RWPE2 (cell line): ENCODE measurements at regions not wholly inside any gene's neighbourhood (a gene's known extent, or its start where the extent isn't known, plus 50 kb on each side); places are given as distances from the start of the nearest gene placed in this dataset.

Source experiments
- ATAC-seq: fragments of 200-7000 bp; cut with Tn5 transposase; 3 replicates; pipeline ENCODE4 v1.9.1; 2021; ENCODE audit warnings: low read depth
- DNase-seq: peaks from one replicate; pipeline ENCODE4 v3.0.0-alpha.2; 2020; ENCODE audit warnings: low spot score
- H3K27ac ChIP-seq: fragments of 450-650 bp; 2 replicates; pipeline ENCODE4 v1.5.1; 2017; ENCODE audit warnings: mild to moderate bottlenecking; ENCODE audit not compliant: poor library complexity, severe bottlenecking
- H3K27me3 ChIP-seq: fragments of 250-450 bp; sonication (Bioruptor Pico); 2 replicates; pipeline ENCODE4 v1.5.1; 2021; ENCODE audit warnings: mild to moderate bottlenecking, moderate library complexity; ENCODE audit not compliant: insufficient read depth, poor library complexity, severe bottlenecking
- H3K36me3 ChIP-seq: fragments of 250-450 bp; sonication (Bioruptor Pico); 2 replicates; pipeline ENCODE4 v1.5.1; 2020; ENCODE audit warnings: low read depth, mild to moderate bottlenecking, moderate library complexity
- H3K4me1 ChIP-seq: fragments of 250-450 bp; sonication (Bioruptor Pico); 2 replicates; pipeline ENCODE4 v1.5.1; 2021; ENCODE audit warnings: mild to moderate bottlenecking, moderate library complexity; ENCODE audit not compliant: insufficient read depth, poor library complexity, severe bottlenecking
- H3K4me3 ChIP-seq: fragments of 250-450 bp; sonication (Bioruptor Pico); 2 replicates; pipeline ENCODE4 v1.5.1; 2021; ENCODE audit warnings: mild to moderate bottlenecking, moderate library complexity; ENCODE audit not compliant: severe bottlenecking
- H3K9me3 ChIP-seq: fragments of 250-450 bp; sonication (Bioruptor Pico); 2 replicates; pipeline ENCODE4 v1.5.1; 2021; ENCODE audit warnings: mild to moderate bottlenecking, moderate library complexity; ENCODE audit not compliant: severe bottlenecking
- TF ChIP-seq, protein P1 (sequence below): fragments of 450-650 bp; IDR thresholded peaks from one replicate; pipeline ENCODE4 v1.5.1; 2017; ENCODE audit warnings: mild to moderate bottlenecking, moderate library complexity; ENCODE audit not compliant: poor library complexity, severe bottlenecking

DNA sequence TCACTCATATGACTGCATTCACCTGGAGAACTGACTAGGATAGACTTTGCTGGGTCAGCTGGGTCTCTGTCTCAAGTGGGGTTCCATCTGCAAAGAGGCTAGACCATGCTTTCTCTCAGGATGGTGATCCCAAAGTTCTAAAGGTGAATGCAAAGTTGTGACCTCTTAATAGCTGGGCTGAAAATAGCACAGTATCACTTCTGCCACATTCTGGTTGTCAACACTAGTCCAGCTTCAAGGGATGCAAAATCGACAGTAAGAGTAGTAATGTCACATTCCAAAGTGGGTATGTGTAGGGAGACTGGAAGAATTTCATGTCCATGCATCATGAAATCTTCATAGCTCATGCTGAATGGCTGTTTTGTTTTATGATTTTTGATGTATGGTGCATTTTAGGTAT, 414.6 kb downstream of the PCDH7 start:
- TF ChIP-seq, protein P1, sequence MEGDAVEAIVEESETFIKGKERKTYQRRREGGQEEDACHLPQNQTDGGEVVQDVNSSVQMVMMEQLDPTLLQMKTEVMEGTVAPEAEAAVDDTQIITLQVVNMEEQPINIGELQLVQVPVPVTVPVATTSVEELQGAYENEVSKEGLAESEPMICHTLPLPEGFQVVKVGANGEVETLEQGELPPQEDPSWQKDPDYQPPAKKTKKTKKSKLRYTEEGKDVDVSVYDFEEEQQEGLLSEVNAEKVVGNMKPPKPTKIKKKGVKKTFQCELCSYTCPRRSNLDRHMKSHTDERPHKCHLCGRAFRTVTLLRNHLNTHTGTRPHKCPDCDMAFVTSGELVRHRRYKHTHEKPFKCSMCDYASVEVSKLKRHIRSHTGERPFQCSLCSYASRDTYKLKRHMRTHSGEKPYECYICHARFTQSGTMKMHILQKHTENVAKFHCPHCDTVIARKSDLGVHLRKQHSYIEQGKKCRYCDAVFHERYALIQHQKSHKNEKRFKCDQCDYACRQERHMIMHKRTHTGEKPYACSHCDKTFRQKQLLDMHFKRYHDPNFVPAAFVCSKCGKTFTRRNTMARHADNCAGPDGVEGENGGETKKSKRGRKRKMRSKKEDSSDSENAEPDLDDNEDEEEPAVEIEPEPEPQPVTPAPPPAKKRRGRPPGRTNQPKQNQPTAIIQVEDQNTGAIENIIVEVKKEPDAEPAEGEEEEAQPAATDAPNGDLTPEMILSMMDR: no peak
- DNase-seq: no peak
- no peak overlapping the region for H3K27ac ChIP-seq
- H3K36me3 ChIP-seq: no peaks in the 10 kb centered on the region
- no peaks in the 10 kb centered on the region for H3K9me3 ChIP-seq
- H3K4me3 ChIP-seq: no peak overlapping the region
- H3K27me3 ChIP-seq: no peaks in the 10 kb centered on the region
- no peaks in the 10 kb centered on the region for H3K4me1 ChIP-seq
- no peak for ATAC-seq

DNA sequence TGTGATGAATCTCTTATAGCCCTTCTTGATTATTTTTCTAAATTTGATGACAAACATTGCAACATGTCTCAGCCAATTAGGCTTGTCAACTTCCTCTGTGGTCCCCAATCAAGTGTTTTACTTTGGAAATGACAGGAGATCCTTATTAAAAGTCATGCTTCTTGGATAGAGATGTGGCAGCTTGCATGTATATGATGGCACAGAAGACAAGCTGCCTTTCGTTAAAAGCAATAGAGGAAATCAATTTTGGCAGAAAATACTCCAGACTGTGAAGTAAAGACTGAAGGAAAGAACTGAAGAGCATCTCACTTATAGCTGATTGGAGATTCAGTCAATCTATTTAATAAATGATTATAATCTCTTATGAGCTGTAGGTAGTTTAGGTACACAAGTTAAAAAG, 419.6 kb downstream of the PCDH7 start:
- Histone ChIP-seq H3K4me1 (no peaks in the 10 kb centered on the region), H3K27ac (no peak overlapping the region), H3K9me3 (no peaks in the 10 kb centered on the region), H3K4me3 (no peak overlapping the region), H3K36me3 (no peaks in the 10 kb centered on the region), H3K27me3 (no peaks in the 10 kb centered on the region)
- no peak for ATAC-seq
- TF ChIP-seq, protein P1: no peak
- no peak for DNase-seq

DNA sequence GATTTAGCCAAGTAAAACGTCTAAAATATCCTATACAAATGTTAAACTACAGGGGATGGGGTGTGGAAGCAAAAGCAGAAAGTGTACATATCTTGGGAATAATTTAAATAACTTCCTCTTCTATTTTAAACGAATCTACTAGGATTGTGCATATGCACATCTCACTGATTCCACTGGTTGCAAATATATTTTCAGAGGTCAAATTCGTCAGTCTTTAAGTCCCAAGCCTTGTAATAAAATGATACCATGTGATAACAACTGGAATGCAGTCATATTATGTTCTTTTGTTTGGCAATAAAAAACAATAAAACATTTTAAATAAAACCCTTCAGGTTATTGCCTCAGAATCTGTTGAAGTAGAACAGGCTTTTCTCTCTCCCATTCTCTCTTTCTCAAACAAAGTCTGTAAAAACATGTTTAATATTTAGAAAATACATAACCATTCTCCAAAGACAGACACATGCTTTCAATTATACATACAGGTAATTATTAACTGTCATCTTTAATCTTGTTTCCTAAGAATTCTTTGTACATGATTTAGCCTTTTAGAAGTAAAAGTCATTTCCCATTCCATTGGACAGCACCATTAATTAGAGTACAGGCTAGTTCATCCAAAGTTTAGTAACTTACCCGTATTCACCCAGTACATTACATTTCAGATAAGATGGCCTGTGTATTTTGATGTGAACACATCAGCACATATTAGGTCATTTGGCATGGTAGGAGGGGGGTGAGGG, 421.1 kb downstream of the PCDH7 start:
- Histone ChIP-seq H3K36me3 (no peaks in the 10 kb centered on the region), H3K4me3 (no peak overlapping the region), H3K27me3 (no peaks in the 10 kb centered on the region), H3K27ac (no peak overlapping the region), H3K4me1 (no peaks in the 10 kb centered on the region), H3K9me3 (no peaks in the 10 kb centered on the region)
- TF ChIP-seq, protein P1: no peak
- no peak for ATAC-seq
- no peak for DNase-seq

DNA sequence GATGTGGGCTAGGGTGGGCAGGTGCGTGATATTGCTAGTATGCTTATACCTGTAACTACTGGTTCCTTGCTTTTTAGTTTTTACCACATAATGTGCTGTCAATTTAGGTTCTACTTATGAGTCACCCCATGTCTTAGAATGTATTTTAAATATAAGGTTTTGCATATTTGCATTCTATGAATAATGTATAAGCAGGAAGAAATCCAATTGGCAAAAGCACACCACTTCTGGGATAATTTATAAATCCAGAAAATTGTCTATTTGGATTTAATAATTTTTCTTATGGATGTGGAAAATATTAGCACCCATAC, 421.6 kb downstream of the PCDH7 start:
- TF ChIP-seq, protein P1: no peak

DNA sequence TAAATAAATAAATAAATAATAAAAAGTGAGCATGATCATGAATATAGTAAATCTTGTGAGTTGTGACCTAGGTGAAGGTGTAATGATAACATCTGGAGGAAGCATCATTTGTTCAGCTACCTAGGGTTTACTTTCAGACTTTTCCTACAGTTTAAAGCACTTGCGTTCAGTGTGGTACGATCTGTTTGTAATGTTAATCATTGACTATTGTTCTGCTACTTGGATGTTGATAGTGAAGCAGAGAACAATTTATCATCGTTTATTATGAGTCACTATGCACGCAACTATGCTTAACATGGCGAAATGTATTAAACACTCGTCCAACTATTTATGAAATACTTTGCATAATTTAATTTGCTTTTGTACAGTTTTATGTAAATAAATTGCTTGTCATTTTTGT, 426.2 kb downstream of the PCDH7 start:
- ATAC-seq (no peak), DNase-seq (no peak)
- no peak overlapping the region for H3K27ac ChIP-seq
- no peaks in the 10 kb centered on the region for H3K9me3 ChIP-seq
- no peak overlapping the region for H3K4me3 ChIP-seq
- no peaks in the 10 kb centered on the region for H3K36me3 ChIP-seq
- H3K4me1 ChIP-seq: no peaks in the 10 kb centered on the region
- TF ChIP-seq, protein P1: no peak
- no peaks in the 10 kb centered on the region for H3K27me3 ChIP-seq

More for the DNA sequence above, 421.6 kb downstream of the PCDH7 start:
- H3K27me3 ChIP-seq: no peaks in the 10 kb centered on the region
- H3K4me3 ChIP-seq: no peak overlapping the region
- no peak overlapping the region for H3K27ac ChIP-seq
- H3K4me1 ChIP-seq: no peaks in the 10 kb centered on the region
- ATAC-seq: no peak
- no peaks in the 10 kb centered on the region for H3K36me3 ChIP-seq
- DNase-seq: no peak
- no peaks in the 10 kb centered on the region for H3K9me3 ChIP-seq
